Panc1 (cell line): ENCODE measurements at regions not wholly inside any gene's neighbourhood (a gene's known extent, or its start where the extent isn't known, plus 50 kb on each side); places are given as distances from the start of the nearest gene placed in this dataset.

Experiments used
- ATAC-seq: fragments of 200-7000 bp; cut with Tn5 transposase; 2 replicates; pipeline ENCODE4 v1.9.1; 2020; ENCODE audit warnings: mild to moderate bottlenecking, moderate library complexity
- BruUV-seq: library from RNA; stranded (reverse); fragments of 400-500 nt; replicated peaks from 2 replicates; lab custom pipeline; 2021; lab: Mats Ljungman, UMichigan
- CTCF ChIA-PET: fragments of 300-600 bp; sonication (Branson Sonifier 250); formaldehyde crosslinking; loops from one replicate; lab custom pipeline; 2022; ENCODE audit warnings: antibody characterized with exemption; lab: Charles Lee
- POLR2A ChIA-PET: fragments of 300-600 bp; sonication (Branson Sonifier 250); formaldehyde crosslinking; loops from one replicate; lab custom pipeline; 2022; ENCODE audit warnings: antibody characterized with exemption; lab: Charles Lee
- DNase-seq: peaks from one replicate; pipeline ENCODE4 v3.0.0-alpha.2; 2010; ENCODE audit warnings: low read depth, low spot score
- H3K27ac ChIP-seq: 2 replicates; pipeline ENCODE4 v1.5.1; 2011; ENCODE audit warnings: mild to moderate bottlenecking, low read length, inconsistent platforms
- H3K27me3 ChIP-seq: fragments of 200-500 bp; sonication (Bioruptor generic); 2 replicates; pipeline ENCODE4 v1.6.0; 2014; ENCODE audit warnings: low read length, inconsistent platforms; ENCODE audit not compliant: control insufficient read depth, insufficient read depth
- H3K36me3 ChIP-seq: fragments of 200-500 bp; sonication (Bioruptor generic); 2 replicates; pipeline ENCODE4 v1.5.1; 2014; ENCODE audit warnings: inconsistent platforms, mild to moderate bottlenecking, low read length, moderate library complexity; ENCODE audit not compliant: control insufficient read depth, insufficient read depth
- H3K4me1 ChIP-seq: 2 replicates; pipeline ENCODE4 v1.5.1; 2011; ENCODE audit warnings: inconsistent platforms, mild to moderate bottlenecking, low read length, moderate library complexity; ENCODE audit not compliant: control insufficient read depth, insufficient read depth
- H3K4me3 ChIP-seq, 2 experiments: 2 replicates each; pipeline ENCODE4 v1.5.1; 2011 to 2012; ENCODE audit warnings: low read depth in 2 of 2, low read length in 2 of 2, mild to moderate bottlenecking in 2 of 2, inconsistent platforms in 1 of 2, moderate library complexity in 1 of 2
- H3K9me3 ChIP-seq: fragments of 200-500 bp; sonication (Bioruptor generic); 2 replicates; pipeline ENCODE4 v1.5.1; 2014; ENCODE audit warnings: low read depth, mild to moderate bottlenecking, inconsistent platforms, low read length, moderate library complexity; ENCODE audit not compliant: control insufficient read depth, insufficient read depth
- CTCF ChIP-seq: fragments of 450-650 bp; IDR thresholded peaks from 2 replicates; pipeline ENCODE4 v1.5.1; 2017; ENCODE audit warnings: mild to moderate bottlenecking
- POLR2AphosphoS5 ChIP-seq: IDR thresholded peaks from 2 replicates; pipeline ENCODE4 v1.6.1; 2012; ENCODE audit warnings: mild to moderate bottlenecking, low read depth, low read length, moderate library complexity
- REST ChIP-seq, 2 experiments: IDR thresholded peaks; 2 replicates each; pipeline ENCODE4 v1.6.1; 2011 to 2012; ENCODE audit warnings: low read depth in 2 of 2, control low read depth in 1 of 2, low read length in 1 of 2, mild to moderate bottlenecking in 1 of 2, moderate library complexity in 1 of 2; ENCODE audit not compliant: insufficient read depth in 1 of 2
- SIN3A ChIP-seq: IDR thresholded peaks from 2 replicates; pipeline ENCODE4 v1.6.1; 2012; ENCODE audit warnings: low read depth, mild to moderate bottlenecking, low read length, moderate library complexity, borderline replicate concordance; ENCODE audit not compliant: insufficient read depth
- TCF7L2 ChIP-seq: IDR thresholded peaks from 2 replicates; pipeline ENCODE4 v1.6.1; 2011; ENCODE audit warnings: mild to moderate bottlenecking, low read depth, low read length, inconsistent platforms
- in situ Hi-C: cut with HindIII; loops from 2 replicates; pipeline ENCODE4 v1.10.0; 2016; ENCODE audit warnings: low sequenced_read_pairs, low pct_unique_long_range_greater_than_20kb
- intact Hi-C: fragments of 100-400 bp; cut with micrococcal nuclease; formaldehyde crosslinking; loops from one replicate; pipeline ENCODE4 v1.10.0; 2022; ENCODE audit not compliant: unreplicated experiment

- BruUV-seq = no TSS peak
- H3K4me1 ChIP-seq = no peaks in the 10 kb centered on the region; the same call in 1 of the 2 replicates
- in situ Hi-C loops = no loop called here
- ATAC-seq = no peak
- TF ChIP-seq SIN3A = no peak
- TF ChIP-seq REST (IDR thresholded peaks at IDR 0.05; ENCODE audit: insufficient read depth in 1 of 2, low read depth in 2 of 2, low read length in 1 of 2) = no peak
- no peak for TF ChIP-seq TCF7L2
- no peak for TF ChIP-seq POLR2AphosphoS5
- no peak for TF ChIP-seq CTCF
- intact Hi-C loops = loop anchor here (10.0 kb wide), 1 partner anchor 202 kb away; no protein-coding TSS in a partner anchor
- ChIA-PET POLR2A (no interaction called here), CTCF (no interaction called here)
- no peaks in the 10 kb centered on the region for H3K27me3 ChIP-seq
- no peak overlapping the region for H3K4me3 ChIP-seq
- no peaks in the 10 kb centered on the region for H3K36me3 ChIP-seq
- no peaks in the 10 kb centered on the region for H3K9me3 ChIP-seq
- DNase-seq = no peak
- no peak overlapping the region for H3K27ac ChIP-seq
Observed at GRCh38 chr4:4672402-4672801, 130.6 kb upstream of the STX18 start.

GRCh38 chr4:4671774-4672349 lies 130.0 kb upstream of the STX18 start:
- in situ Hi-C loops = no loop called here
- BruUV-seq = no TSS peak
- no peaks in the 10 kb centered on the region for H3K27me3 ChIP-seq
- H3K36me3 ChIP-seq = no peaks in the 10 kb centered on the region
- ATAC-seq (no peak), DNase-seq (no peak)
- CTCF ChIA-PET = no interaction called here
- H3K4me1 ChIP-seq = no peaks in the 10 kb centered on the region; the same call in 1 of the 2 replicates
- H3K4me3 ChIP-seq = no peak overlapping the region
- H3K27ac ChIP-seq = no peak overlapping the region
- intact Hi-C loops = loop anchor here (10.0 kb wide), 1 partner anchor 203 kb away; no protein-coding TSS in a partner anchor
- TF ChIP-seq TCF7L2 (no peak), REST (IDR thresholded peaks at IDR 0.05; ENCODE audit: insufficient read depth in 1 of 2, low read depth in 2 of 2, low read length in 1 of 2) (no peak), POLR2AphosphoS5 (no peak), CTCF (no peak), SIN3A (no peak)
- POLR2A ChIA-PET = no interaction called here
- no peaks in the 10 kb centered on the region for H3K9me3 ChIP-seq
